ENCODE measurements at regions not wholly inside any gene's neighbourhood (a gene's known extent, or its start where the extent isn't known, plus 50 kb on each side); places are given as distances from the start of the nearest gene placed in this dataset.
A peak's percentile ranks its signal among the peaks of the same experiment; 100 is the strongest.
"Not testable (repeated sequence)": the region's sequence is repeated elsewhere in the genome, so short reads cannot be mapped to it uniquely, and the experiment has no call there.

GRCh38 chr3:192055946-192056345, 595.0 kb downstream of the PYDC2 start:
- FAIRE-seq (no peak), DNase-seq (ENCODE audit: insufficient read length) (no peak)
- no peak for TF ChIP-seq TAF1 (IDR thresholded peaks at IDR 0.05; ENCODE audit: borderline replicate concordance, low read depth, low read length)
- TF ChIP-seq POLR2A (IDR thresholded peaks at IDR 0.05; ENCODE audit: low read depth, low read length), result no peak
- TF ChIP-seq POLR2AphosphoS5 (IDR thresholded peaks at IDR 0.05; ENCODE audit: low read depth, low read length), result no peak

- no peak for FAIRE-seq
- DNase-seq (ENCODE audit: insufficient read length), result no peak
- TF ChIP-seq POLR2AphosphoS5 (IDR thresholded peaks at IDR 0.05; ENCODE audit: low read depth, low read length) (no peak), POLR2A (IDR thresholded peaks at IDR 0.05; ENCODE audit: low read depth, low read length) (no peak), TAF1 (IDR thresholded peaks at IDR 0.05; ENCODE audit: borderline replicate concordance, low read depth, low read length) (no peak)
Observed at GRCh38 chr3:192057261-192057660, 596.3 kb downstream of the PYDC2 start.

GRCh38 chr3:192060160-192060781, 599.3 kb downstream of the PYDC2 start:
- TF ChIP-seq POLR2A (IDR thresholded peaks at IDR 0.05; ENCODE audit: low read depth, low read length) (no peak), TAF1 (IDR thresholded peaks at IDR 0.05; ENCODE audit: borderline replicate concordance, low read depth, low read length) (no peak), POLR2AphosphoS5 (IDR thresholded peaks at IDR 0.05; ENCODE audit: low read depth, low read length) (no peak)
- DNase-seq (ENCODE audit: insufficient read length) (no peak), FAIRE-seq (peak; percentile 33)

GRCh38 chr3:192061426-192061825, 600.5 kb downstream of the PYDC2 start:
- FAIRE-seq (no peak), DNase-seq (ENCODE audit: insufficient read length) (no peak)
- TF ChIP-seq POLR2A (IDR thresholded peaks at IDR 0.05; ENCODE audit: low read depth, low read length) (no peak), POLR2AphosphoS5 (IDR thresholded peaks at IDR 0.05; ENCODE audit: low read depth, low read length) (no peak), TAF1 (IDR thresholded peaks at IDR 0.05; ENCODE audit: borderline replicate concordance, low read depth, low read length) (no peak)

- no peak for TF ChIP-seq POLR2AphosphoS5 (IDR thresholded peaks at IDR 0.05; ENCODE audit: low read depth, low read length)
- no peak for DNase-seq (ENCODE audit: insufficient read length)
- FAIRE-seq, result no peak
Observed at GRCh38 chr3:192062186-192062585, 601.2 kb downstream of the PYDC2 start.

- peak; percentile 83 for FAIRE-seq
- TF ChIP-seq POLR2A (IDR thresholded peaks at IDR 0.05; ENCODE audit: low read depth, low read length) (no peak), TAF1 (IDR thresholded peaks at IDR 0.05; ENCODE audit: borderline replicate concordance, low read depth, low read length) (no peak), POLR2AphosphoS5 (IDR thresholded peaks at IDR 0.05; ENCODE audit: low read depth, low read length) (no peak)
- DNase-seq (ENCODE audit: insufficient read length), result no peak
Observed at GRCh38 chr3:192063570-192063969, 602.6 kb downstream of the PYDC2 start.

- DNase-seq (ENCODE audit: insufficient read length) (no peak), FAIRE-seq (no peak)
- no peak for TF ChIP-seq POLR2A (IDR thresholded peaks at IDR 0.05; ENCODE audit: low read depth, low read length)
- no peak for TF ChIP-seq TAF1 (IDR thresholded peaks at IDR 0.05; ENCODE audit: borderline replicate concordance, low read depth, low read length)
- TF ChIP-seq POLR2AphosphoS5 (IDR thresholded peaks at IDR 0.05; ENCODE audit: low read depth, low read length), result no peak
Observed at GRCh38 chr3:192064959-192065358, 604.0 kb downstream of the PYDC2 start.

- not testable (repeated sequence) for FAIRE-seq; DNase-seq (ENCODE audit: insufficient read length)
Observed at GRCh38 chr3:192066253-192066652, 605.3 kb downstream of the PYDC2 start.

GRCh38 chr3:192068464-192069254, 607.7 kb downstream of the PYDC2 start:
- TF ChIP-seq POLR2A (IDR thresholded peaks at IDR 0.05; ENCODE audit: low read depth, low read length) (no peak), TAF1 (IDR thresholded peaks at IDR 0.05; ENCODE audit: borderline replicate concordance, low read depth, low read length) (no peak), POLR2AphosphoS5 (IDR thresholded peaks at IDR 0.05; ENCODE audit: low read depth, low read length) (no peak)
- peak; percentile 78 for FAIRE-seq
- DNase-seq (ENCODE audit: insufficient read length), result no peak

GRCh38 chr3:192077795-192078497, 617.0 kb downstream of the PYDC2 start:
- FAIRE-seq (no peak), DNase-seq (ENCODE audit: insufficient read length) (no peak)
- TF ChIP-seq POLR2AphosphoS5 (IDR thresholded peaks at IDR 0.05; ENCODE audit: low read depth, low read length) (no peak), POLR2A (IDR thresholded peaks at IDR 0.05; ENCODE audit: low read depth, low read length) (no peak), TAF1 (IDR thresholded peaks at IDR 0.05; ENCODE audit: borderline replicate concordance, low read depth, low read length) (no peak)

GRCh38 chr3:192079098-192079497, 618.1 kb downstream of the PYDC2 start:
- DNase-seq (ENCODE audit: insufficient read length) (no peak), FAIRE-seq (no peak)
- TF ChIP-seq POLR2AphosphoS5 (IDR thresholded peaks at IDR 0.05; ENCODE audit: low read depth, low read length) (no peak), POLR2A (IDR thresholded peaks at IDR 0.05; ENCODE audit: low read depth, low read length) (no peak), TAF1 (IDR thresholded peaks at IDR 0.05; ENCODE audit: borderline replicate concordance, low read depth, low read length) (no peak)

- no peak for TF ChIP-seq TAF1 (IDR thresholded peaks at IDR 0.05; ENCODE audit: borderline replicate concordance, low read depth, low read length)
- no peak for TF ChIP-seq POLR2A (IDR thresholded peaks at IDR 0.05; ENCODE audit: low read depth, low read length)
- no peak for TF ChIP-seq POLR2AphosphoS5 (IDR thresholded peaks at IDR 0.05; ENCODE audit: low read depth, low read length)
- DNase-seq (ENCODE audit: insufficient read length), result no peak
- no peak for FAIRE-seq
Observed at GRCh38 chr3:192080336-192080735, 619.4 kb downstream of the PYDC2 start.

Measured in GM12892 (cell line).